ENCODE measurements at regions not wholly inside any gene's neighbourhood (a gene's known extent, or its start where the extent isn't known, plus 50 kb on each side); places are given as distances from the start of the nearest gene placed in this dataset.

GRCh38 chr15:39273717-39274411 is 307.0 kb upstream of the THBS1 start (continued):
- no peak for TF ChIP-seq ZNF33A (CRISPR knock-in tag; IDR thresholded peaks at IDR 0.05; ENCODE audit: borderline replicate concordance)
- no peak for TF ChIP-seq NRL (CRISPR knock-in tag; IDR thresholded peaks at IDR 0.05; ENCODE audit: borderline replicate concordance)
- TF ChIP-seq ZFP36L2 (CRISPR knock-in tag; IDR thresholded peaks at IDR 0.05) = no peak
- peak; percentile 51; the same call in 1 of the 2 replicates for TF ChIP-seq HIC2 (CRISPR knock-in tag; IDR thresholded peaks at IDR 0.05; ENCODE audit: low read depth)
- no peak for TF ChIP-seq RFXAP (CRISPR knock-in tag; IDR thresholded peaks at IDR 0.05; ENCODE audit: borderline replicate concordance)
- TF ChIP-seq MXD4 (CRISPR knock-in tag; IDR thresholded peaks at IDR 0.05) = no peak
- TF ChIP-seq CENPT (CRISPR knock-in tag; IDR thresholded peaks at IDR 0.05; ENCODE audit: low read depth) = no peak
- TF ChIP-seq ZBTB33 (CRISPR knock-in tag; IDR thresholded peaks at IDR 0.05) = no peak
- TF ChIP-seq ZNF709 (CRISPR knock-in tag; IDR thresholded peaks at IDR 0.05) = no peak
- no peak for TF ChIP-seq ADNP (CRISPR knock-in tag; IDR thresholded peaks at IDR 0.05)
- no peak for TF ChIP-seq ZBTB4 (CRISPR knock-in tag; IDR thresholded peaks at IDR 0.05; ENCODE audit: borderline replicate concordance)
- TF ChIP-seq LRRFIP1 (CRISPR knock-in tag; conservative IDR thresholded peaks at IDR 0.05) = no peak
- TF ChIP-seq ZFP1 (CRISPR knock-in tag; IDR thresholded peaks at IDR 0.05) = 0 out of 2 replicates have a peak, but pooled peaks have one; percentile 48
- TF ChIP-seq ZNF510 (CRISPR knock-in tag; IDR thresholded peaks at IDR 0.05; ENCODE audit: low read depth) = no peak
- peak; percentile 94 for TF ChIP-seq SALL1 (CRISPR knock-in tag; IDR thresholded peaks at IDR 0.05)
- no peak for TF ChIP-seq MTA3 (CRISPR knock-in tag; IDR thresholded peaks at IDR 0.05)
- TF ChIP-seq CERS6 (CRISPR knock-in tag; IDR thresholded peaks at IDR 0.05) = no peak
- no peak for TF ChIP-seq TAF15 (IDR thresholded peaks at IDR 0.05; ENCODE audit: low read depth, low read length, poor library complexity, severe bottlenecking)
- TF ChIP-seq CHD4 (IDR thresholded peaks at IDR 0.05; ENCODE audit: borderline replicate concordance, low read length) = no peak
